Heart left ventricle (tissue), 16 donors: ENCODE measurements at regions not wholly inside any gene's neighbourhood (a gene's known extent, or its start where the extent isn't known, plus 50 kb on each side); places are given as distances from the start of the nearest gene placed in this dataset.

ENCODE experiments used
- ATAC-seq, 4 donors: fragments of 200-7000 bp; cut with Tn5 transposase; one replicate each; pipeline ENCODE4 v1.9.1; 2020 to 2022; ENCODE audit warnings: moderate library complexity in 4 of 4, mild to moderate bottlenecking in 3 of 4, moderate number of reproducible peaks in 1 of 4
- DNase-seq, 5 donors: peaks; one replicate each; pipeline ENCODE4 v3.0.0-alpha.2; 2020
- H3K27ac ChIP-seq, 12 donors: fragments of 200-600 bp; sonication (generic) in 4 of 12; one replicate each; pipeline versions ENCODE4 v1.5.0 to v1.8.0; 2016 to 2022; ENCODE audit warnings: mild to moderate bottlenecking in 2 of 12
- H3K27me3 ChIP-seq, 9 donors: fragments of 200-600 bp; sonication (generic) in 2 of 9; one replicate each; pipeline versions ENCODE4 v1.5.1 to v1.8.0; 2016 to 2022; ENCODE audit warnings: mild to moderate bottlenecking in 3 of 9
- H3K36me3 ChIP-seq, 9 donors: fragments of 200-600 bp; sonication (generic) in 2 of 9; one replicate each; pipeline versions ENCODE4 v1.5.0 to v1.8.0; 2018 to 2022; ENCODE audit warnings: mild to moderate bottlenecking in 2 of 9
- H3K4me1 ChIP-seq, 12 donors: fragments of 200-600 bp; sonication (generic) in 4 of 12; one replicate each; pipeline versions ENCODE4 v1.5.0 to v1.8.0; 2016 to 2022; ENCODE audit warnings: mild to moderate bottlenecking in 3 of 12
- H3K4me3 ChIP-seq, 12 donors: fragments of 200-600 bp; sonication (generic) in 4 of 12; one replicate each; pipeline versions ENCODE4 v1.5.0 to v1.8.0; 2017 to 2022; ENCODE audit warnings: mild to moderate bottlenecking in 9 of 12, moderate library complexity in 4 of 12
- H3K9me3 ChIP-seq, 12 donors: fragments of 200-600 bp; sonication (generic) in 4 of 12; one replicate each; pipeline versions ENCODE4 v1.5.0 to v1.8.0; 2016 to 2022; ENCODE audit warnings: mild to moderate bottlenecking in 1 of 12
- CTCF ChIP-seq, 12 donors: fragments of 200-600 bp; sonication (generic) in 4 of 12; IDR thresholded peaks; one replicate each; pipeline versions ENCODE4 v1.5.0 to v1.8.0; 2018 to 2022; ENCODE audit warnings: antibody characterized with exemption in 12 of 12, mild to moderate bottlenecking in 5 of 12
- POLR2A ChIP-seq, 2 donors: fragments of 450-650 bp; IDR thresholded peaks; one replicate each; pipeline ENCODE4 v1.6.1; 2017; ENCODE audit warnings: antibody characterized with exemption in 2 of 2, mild to moderate bottlenecking in 2 of 2, moderate library complexity in 2 of 2
- WGBS, 4 donors: extraction: QIAGEN DNeasy Blood & Tissue Kit in 2 of 4; methylation state at CpG; one replicate each; pipeline versions ENCODE4 v1.1.5 to v1.1.7; 2013 to 2018; 5-methylcytosine and 5-hydroxymethylcytosine counted together
- intact Hi-C, 10 donors: fragments of 100-400 bp; cut with DNase I; formaldehyde crosslinking; loops; one replicate each; pipeline versions ENCODE4 v1.11.1 to v1.14.2; 2022
- donor health status: ischemic (EF 13 %, LVEDD 7.1; RV severe dilation, severe dysfunction).
- donor health status: healthy with polysubstance abuse.
- donor health status: DM: no; HTN: yes; CAD: no.
- donor health status: DM: no; HTN: no; CAD: no.
- donor health status: ischemic (EF 25% LVEDD 6.9; RV normal size, moderate dysfunction).
- donor health status: ischemic (EF 25% LVEDD 5.7; RV mildly dilated, moderate dysfunction).
- donor health status: healthy.
- donor health status: DM: yes; HTN: yes; CAD: no.
- donor health status: ischemic (EF 35%, LVEDD 5.7; RV mildly dilated, moderate dysfunction).
- donor health status: nonischemic (EF 11% LVEDD 7.7; RV severe dilation, severe dysfunction).
- donor health status: DM: yes; HTN: yes; CAD: no.
- donor health status: PGD.
- donor health status: ischemic (EF 29% LVEDD 5.4; RV normal size, mild dysfunction).
- donor health status: nonischemic (EF 23%, LVEDD 6.1; RV moderate dilation, normal function).

- no peak for DNase-seq
- H3K4me3 ChIP-seq: no peak overlapping the region
- ATAC-seq: no peak
- no peaks in the 10 kb centered on the region for H3K36me3 ChIP-seq
- no peaks in the 10 kb centered on the region for H3K4me1 ChIP-seq
- TF ChIP-seq CTCF (IDR thresholded peaks at IDR 0.05) (no peak), POLR2A (IDR thresholded peaks at IDR 0.05) (no peak)
- no peaks in the 10 kb centered on the region for H3K27me3 ChIP-seq
- WGBS, 4 donors: 74 to 83% (median 78%) methylated on average over 4 of the region's 4 CpGs
- H3K27ac ChIP-seq: no peak overlapping the region
- H3K9me3 ChIP-seq: no peaks in the 10 kb centered on the region
- intact Hi-C loops: no loop called here
These were observed 124.8 kb downstream of the MXRA5 start for GRCh38 chrX:3221643-3222042.

- ATAC-seq (no peak), DNase-seq (no peak)
- Histone ChIP-seq H3K36me3 (no peaks in the 10 kb centered on the region), H3K27me3 (no peaks in the 10 kb centered on the region), H3K9me3 (no peaks in the 10 kb centered on the region), H3K4me1 (no peaks in the 10 kb centered on the region), H3K27ac (no peak overlapping the region), H3K4me3 (no peak overlapping the region)
- no peak for TF ChIP-seq CTCF (IDR thresholded peaks at IDR 0.05)
- no peak for TF ChIP-seq POLR2A (IDR thresholded peaks at IDR 0.05)
- intact Hi-C loops: no loop called here
- WGBS, 4 donors: 68 to 90% (median 78%) methylated on average over 3 to 5 of the region's 5 CpGs
These were observed 126.8 kb downstream of the MXRA5 start for GRCh38 chrX:3219667-3220066.

GRCh38 chrX:3219231-3219630, 127.2 kb downstream of the MXRA5 start:
- 57 to 82% (median 77%) methylated on average over 5 to 6 of the region's 6 CpGs for WGBS, 4 donors
- ATAC-seq: no peak

GRCh38 chrX:3218442-3218841, 128.0 kb downstream of the MXRA5 start:
- ATAC-seq: no peak
- no peaks in the 10 kb centered on the region for H3K27me3 ChIP-seq
- no peaks in the 10 kb centered on the region for H3K4me1 ChIP-seq
- WGBS, 4 donors: 60 to 68% (median 63%) methylated on average over 1 of the region's 1 CpG
- TF ChIP-seq POLR2A (IDR thresholded peaks at IDR 0.05) (no peak), CTCF (IDR thresholded peaks at IDR 0.05) (no peak)
- no peaks in the 10 kb centered on the region for H3K9me3 ChIP-seq
- no peak overlapping the region for H3K4me3 ChIP-seq
- H3K36me3 ChIP-seq: no peaks in the 10 kb centered on the region
- H3K27ac ChIP-seq: no peak overlapping the region
- DNase-seq: no peak
- intact Hi-C loops: no loop called here

More at GRCh38 chrX:3219231-3219630, 127.2 kb downstream of the MXRA5 start:
- H3K27ac ChIP-seq: no peak overlapping the region
- H3K9me3 ChIP-seq: no peaks in the 10 kb centered on the region
- no peaks in the 10 kb centered on the region for H3K27me3 ChIP-seq
- intact Hi-C loops: no loop called here
- TF ChIP-seq POLR2A (IDR thresholded peaks at IDR 0.05) (no peak), CTCF (IDR thresholded peaks at IDR 0.05) (no peak)
- H3K4me3 ChIP-seq: no peak overlapping the region
- H3K4me1 ChIP-seq: no peaks in the 10 kb centered on the region
- DNase-seq: no peak
- H3K36me3 ChIP-seq: no peaks in the 10 kb centered on the region
